ES-I3 (cell line): ENCODE measurements at regions not wholly inside any gene's neighbourhood (a gene's known extent, or its start where the extent isn't known, plus 50 kb on each side); places are given as distances from the start of the nearest gene placed in this dataset.
"Not testable (repeated sequence)": the region's sequence is repeated elsewhere in the genome, so short reads cannot be mapped to it uniquely, and the experiment has no call there.

Source experiments
- H3K36me3 ChIP-seq: 2 replicates; pipeline ENCODE4 v1.6.1; 2013; ENCODE audit warnings: mild to moderate bottlenecking, low read length, control low read depth, moderate library complexity; ENCODE audit not compliant: insufficient read depth
- H3K4me1 ChIP-seq: 2 replicates; pipeline ENCODE4 v1.6.1; 2013; ENCODE audit warnings: mild to moderate bottlenecking, control low read depth, low read length; ENCODE audit not compliant: insufficient read depth
- H3K9ac ChIP-seq: 2 replicates; pipeline ENCODE4 v1.6.1; 2013; ENCODE audit warnings: low read depth, mild to moderate bottlenecking, low read length, moderate library complexity
- H3K9me3 ChIP-seq: 2 replicates; pipeline ENCODE4 v1.6.1; 2013; ENCODE audit warnings: mild to moderate bottlenecking, low read length, moderate library complexity; ENCODE audit not compliant: control insufficient read depth, insufficient read depth

DNA sequence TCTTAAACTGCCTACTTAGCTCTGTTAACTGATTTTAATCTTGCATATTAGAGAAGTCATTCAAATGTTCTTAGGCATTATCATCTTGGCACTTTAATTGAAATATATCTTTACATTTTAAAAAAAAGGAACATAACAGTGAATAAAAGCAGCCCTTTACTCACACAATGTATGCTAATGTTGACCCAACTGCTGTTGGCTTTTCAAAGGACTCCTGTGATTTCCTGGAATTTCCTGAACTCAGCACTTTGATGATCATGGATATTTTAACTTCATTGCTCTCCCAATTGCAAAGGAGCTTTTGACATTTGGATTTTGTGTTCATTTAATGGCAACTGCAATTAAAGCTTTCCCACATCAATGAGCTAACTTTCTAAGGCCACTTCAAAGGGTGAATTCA is 1230.3 kb downstream of the DIAPH3 start:
- H3K9me3 ChIP-seq = no peaks in the 10 kb centered on the region; the same call in 1 of the 2 replicates
- H3K9ac ChIP-seq = no peak overlapping the region
- peaks cover 7% of the 10 kb centered on the region; the same call in 1 of the 2 replicates for H3K4me1 ChIP-seq
- no peaks in the 10 kb centered on the region for H3K36me3 ChIP-seq

DNA sequence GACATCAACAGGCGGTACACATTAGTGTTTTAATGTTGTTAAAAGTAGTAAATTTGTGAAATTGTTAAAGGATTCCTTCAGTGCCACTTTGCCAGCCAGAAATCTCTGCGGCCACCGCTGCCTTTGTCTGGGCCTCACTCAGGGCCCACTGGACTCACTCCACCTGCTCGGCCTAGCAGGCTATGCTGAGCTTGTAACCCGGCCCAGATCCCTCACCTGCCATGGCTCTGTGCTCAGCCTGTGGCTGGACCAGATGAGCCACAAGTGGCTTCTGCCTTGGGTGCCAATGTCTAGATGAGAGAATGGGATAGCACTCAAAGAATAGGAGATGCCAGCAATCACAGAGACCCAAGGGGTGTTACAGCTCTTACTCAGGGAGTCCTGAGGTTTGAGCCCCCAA is 1228.0 kb downstream of the DIAPH3 start:
- Histone ChIP-seq H3K4me1 (peaks cover 7% of the 10 kb centered on the region; the same call in 1 of the 2 replicates), H3K9me3 (no peaks in the 10 kb centered on the region; the same call in 1 of the 2 replicates), H3K9ac (no peak overlapping the region), H3K36me3 (no peaks in the 10 kb centered on the region)

DNA sequence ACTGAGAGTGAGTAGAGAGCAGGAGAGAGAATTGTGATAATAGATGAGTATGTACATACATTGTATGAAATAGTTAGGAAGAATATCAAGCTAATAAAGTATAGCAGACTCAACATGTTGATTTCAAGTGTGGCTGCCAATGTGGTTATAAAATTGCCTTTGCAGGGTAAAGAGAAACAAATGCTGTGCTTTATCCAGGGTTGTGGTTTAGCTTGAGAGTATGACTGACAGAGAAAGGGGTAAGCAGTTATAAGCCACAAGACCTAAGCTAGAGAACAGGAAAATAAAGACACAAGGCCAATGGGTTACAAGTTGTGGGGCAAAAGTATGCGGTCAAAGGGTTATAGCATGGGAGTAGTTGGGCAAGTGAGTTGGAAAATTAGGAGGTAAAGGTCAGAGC is 1217.5 kb downstream of the DIAPH3 start:
- Histone ChIP-seq H3K4me1 (no peaks in the 10 kb centered on the region), H3K9ac (no peak overlapping the region), H3K9me3 (peaks cover 7% of the 10 kb centered on the region), H3K36me3 (no peaks in the 10 kb centered on the region)

DNA sequence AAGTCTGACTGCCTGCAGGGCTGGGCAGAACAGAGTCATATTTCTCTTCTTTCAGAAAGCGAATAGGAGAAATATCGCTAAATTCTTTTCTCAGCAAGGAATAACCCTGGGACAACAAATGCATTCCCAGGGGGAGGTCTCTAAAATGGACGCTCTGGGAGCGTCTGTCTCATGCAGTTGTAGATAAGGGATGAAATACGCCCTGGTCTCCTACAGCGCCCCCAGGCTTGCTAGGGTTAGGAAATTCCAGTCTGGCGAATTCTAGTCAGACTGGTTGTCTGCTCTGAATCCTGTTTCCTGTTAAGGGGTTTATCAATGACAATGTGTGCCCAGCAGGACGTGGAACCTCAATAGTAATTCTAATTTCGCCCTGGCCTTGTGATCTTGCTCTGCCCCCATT is 1214.1 kb downstream of the DIAPH3 start:
- H3K36me3 ChIP-seq = no peaks in the 10 kb centered on the region
- no peak overlapping the region for H3K9ac ChIP-seq
- H3K4me1 ChIP-seq = no peaks in the 10 kb centered on the region
- H3K9me3 ChIP-seq = peaks cover 7% of the 10 kb centered on the region

DNA sequence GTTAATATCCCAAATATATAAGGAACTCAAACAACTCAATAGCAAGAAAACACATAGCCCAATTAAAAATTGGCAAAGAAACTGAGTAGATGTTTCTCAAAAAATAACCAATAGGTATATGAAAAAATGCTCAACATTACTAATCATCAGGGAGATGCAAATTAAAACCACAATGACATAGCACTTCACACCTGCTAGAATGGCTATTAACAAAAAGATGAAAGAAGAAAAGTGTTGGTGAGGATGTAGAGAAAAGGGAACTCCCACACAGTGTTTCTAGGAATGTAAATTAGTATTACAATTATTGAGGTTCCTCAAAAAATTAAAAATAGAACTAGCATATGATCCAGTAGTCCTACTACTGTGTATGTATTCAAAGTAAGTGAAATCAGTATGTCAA is 1212.8 kb downstream of the DIAPH3 start:
- Histone ChIP-seq H3K4me1 (no peaks in the 10 kb centered on the region), H3K36me3 (no peaks in the 10 kb centered on the region), H3K9me3 (peaks cover 7% of the 10 kb centered on the region), H3K9ac (no peak overlapping the region)

DNA sequence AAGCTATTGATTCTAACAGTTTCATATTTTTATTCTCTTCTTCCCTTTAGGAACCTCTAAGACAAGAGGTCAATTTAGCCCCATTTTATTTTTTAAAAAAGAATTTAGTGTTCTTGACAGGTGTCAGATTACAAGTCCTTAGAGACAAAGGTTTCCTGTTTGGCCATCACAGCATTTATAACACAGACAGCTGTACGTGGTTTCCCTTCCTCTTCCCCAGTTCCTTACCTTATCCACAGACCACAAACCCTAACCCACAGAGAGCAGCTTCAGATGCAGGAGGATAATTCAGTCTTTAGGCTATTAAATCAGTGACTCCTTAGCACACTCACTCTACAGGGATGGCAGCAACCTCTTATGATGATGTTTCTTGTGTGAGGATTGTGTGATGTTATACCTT is 1210.1 kb downstream of the DIAPH3 start:
- peaks cover 3% of the 10 kb centered on the region for H3K9me3 ChIP-seq
- H3K9ac ChIP-seq = no peak overlapping the region
- H3K4me1 ChIP-seq = no peaks in the 10 kb centered on the region
- H3K36me3 ChIP-seq = no peaks in the 10 kb centered on the region

DNA sequence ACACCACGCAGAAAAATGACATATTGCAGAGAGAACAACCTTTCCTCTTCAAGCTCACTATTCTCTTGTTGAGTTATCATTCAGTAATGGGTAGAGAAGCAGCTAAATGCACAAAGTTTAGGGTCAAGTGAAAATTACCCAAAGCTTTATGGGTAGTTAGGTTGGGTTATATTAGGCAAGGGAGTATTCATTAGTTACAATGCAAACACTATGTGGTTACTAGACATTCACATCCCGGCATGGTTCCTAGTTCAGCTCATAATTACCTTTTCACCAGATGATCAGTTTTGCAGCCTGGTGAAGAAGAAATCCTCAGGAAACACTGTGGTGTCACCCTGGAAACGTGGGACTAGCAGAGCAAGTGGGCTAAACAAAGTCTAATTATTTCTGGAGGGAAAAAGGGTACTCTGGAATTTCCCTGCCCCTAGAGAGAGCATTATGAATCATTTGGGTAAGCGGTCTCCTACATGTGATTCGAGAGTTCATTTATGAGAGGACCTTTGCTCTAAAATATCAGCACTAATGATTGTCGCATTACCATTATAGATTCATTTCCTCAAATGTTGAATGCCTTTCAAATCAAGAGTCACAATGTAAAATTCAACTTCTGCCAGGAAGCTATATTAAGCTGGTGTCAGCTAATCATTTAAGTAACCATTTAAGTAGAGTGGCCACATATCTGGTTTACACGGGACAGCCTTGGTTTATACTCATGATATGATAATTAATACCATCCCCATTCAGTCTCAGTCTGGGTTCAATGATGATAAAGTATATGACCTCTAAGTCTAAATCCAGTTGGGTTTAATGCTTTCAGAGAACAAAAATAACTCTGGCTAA is 1208.0 kb downstream of the DIAPH3 start:
- Histone ChIP-seq H3K4me1 (no peaks in the 10 kb centered on the region), H3K36me3 (no peaks in the 10 kb centered on the region), H3K9me3 (no peaks in the 10 kb centered on the region; the same call in 1 of the 2 replicates), H3K9ac (no peak overlapping the region)

DNA sequence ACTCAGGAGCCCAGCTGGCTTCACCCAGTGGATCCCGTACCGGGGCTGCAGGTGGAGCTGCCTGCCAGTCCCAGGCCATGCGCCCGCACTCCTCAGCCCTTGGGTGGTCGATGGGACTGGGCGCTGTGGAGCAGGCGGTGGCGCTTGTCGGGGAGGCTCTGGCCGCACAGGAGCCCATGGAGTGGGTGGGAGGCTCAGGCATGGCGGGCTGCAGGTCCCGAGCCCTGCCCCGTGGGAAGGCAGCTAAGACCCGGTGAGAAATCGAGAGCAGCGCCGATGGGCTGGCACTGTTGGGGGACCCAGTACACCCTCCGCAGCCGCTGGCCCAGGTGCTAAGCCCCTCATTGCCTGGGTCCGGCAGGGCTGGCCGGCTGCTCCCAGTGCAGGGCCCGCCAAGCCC is 1205.6 kb downstream of the DIAPH3 start:
- not testable (repeated sequence) for H3K9me3 ChIP-seq, H3K4me1 ChIP-seq, H3K9ac ChIP-seq, H3K36me3 ChIP-seq

DNA sequence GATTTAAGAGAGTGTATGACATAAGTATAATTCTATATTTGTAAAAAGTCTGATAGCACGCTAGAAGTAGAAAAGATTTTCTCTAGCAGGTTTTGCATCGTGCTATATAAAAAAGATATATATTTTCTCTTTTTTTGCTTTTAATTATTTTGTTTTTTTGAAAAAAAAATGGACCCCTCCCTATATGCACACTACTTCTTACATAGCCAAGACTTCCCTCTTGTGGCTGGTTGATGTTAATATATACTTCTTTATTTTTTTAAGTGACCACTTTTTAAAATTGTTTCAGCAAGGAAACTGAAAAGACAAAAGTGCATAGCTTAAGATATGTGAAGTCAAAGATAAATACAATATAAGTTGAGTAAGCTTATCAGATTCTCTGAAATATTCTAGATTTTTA is 1202.8 kb downstream of the DIAPH3 start:
- Histone ChIP-seq H3K9ac (no peak overlapping the region), H3K36me3 (no peaks in the 10 kb centered on the region), H3K4me1 (0 out of 2 replicates have a peak, but pooled peaks cover 3% of the 10 kb centered on the region), H3K9me3 (no peaks in the 10 kb centered on the region)

DNA sequence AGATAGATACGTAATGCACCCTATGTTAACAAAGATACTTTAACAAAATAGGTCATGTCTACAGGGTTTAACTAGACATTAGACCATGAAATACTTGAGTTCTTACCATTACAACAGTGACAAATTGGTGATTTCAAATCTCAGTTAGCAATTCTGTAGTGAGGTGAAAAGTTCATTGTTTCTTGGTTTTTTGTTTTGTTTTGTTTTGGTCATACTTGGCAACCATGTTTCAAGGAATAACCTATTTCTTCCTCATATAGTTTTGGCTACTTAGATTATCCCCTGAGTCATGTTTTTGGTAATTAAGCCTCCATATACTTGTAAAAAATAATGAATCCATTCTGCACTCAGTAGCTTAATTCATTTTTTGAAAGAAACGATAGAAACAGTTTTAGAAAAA is 1200.4 kb downstream of the DIAPH3 start:
- no peaks in the 10 kb centered on the region for H3K36me3 ChIP-seq
- H3K4me1 ChIP-seq = 0 out of 2 replicates have a peak, but pooled peaks cover 3% of the 10 kb centered on the region
- no peak overlapping the region for H3K9ac ChIP-seq
- H3K9me3 ChIP-seq = peaks cover 3% of the 10 kb centered on the region; the same call in 1 of the 2 replicates

DNA sequence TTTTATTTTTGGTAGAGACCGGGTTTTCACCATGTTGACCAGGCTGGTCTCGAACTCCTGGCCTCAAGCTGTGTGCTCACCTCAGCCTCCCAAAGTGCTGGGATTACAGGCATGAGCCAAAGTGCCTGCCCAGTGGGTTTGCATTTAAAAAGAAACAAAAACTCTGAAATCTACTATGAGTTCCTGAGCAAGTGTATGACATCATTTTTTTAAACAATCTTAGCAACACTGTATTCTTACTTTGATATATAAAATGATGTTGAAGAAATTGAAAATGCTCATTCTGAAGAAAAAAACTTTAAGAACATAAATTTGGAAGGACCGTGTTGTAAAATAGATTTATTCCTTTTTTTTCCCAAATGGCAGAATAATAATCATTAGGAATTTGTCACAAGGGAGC is 1199.7 kb downstream of the DIAPH3 start:
- no peaks in the 10 kb centered on the region for H3K36me3 ChIP-seq
- 0 out of 2 replicates have a peak, but pooled peaks cover 3% of the 10 kb centered on the region for H3K4me1 ChIP-seq
- H3K9me3 ChIP-seq = peaks cover 7% of the 10 kb centered on the region; the same call in 1 of the 2 replicates
- H3K9ac ChIP-seq = no peak overlapping the region

DNA sequence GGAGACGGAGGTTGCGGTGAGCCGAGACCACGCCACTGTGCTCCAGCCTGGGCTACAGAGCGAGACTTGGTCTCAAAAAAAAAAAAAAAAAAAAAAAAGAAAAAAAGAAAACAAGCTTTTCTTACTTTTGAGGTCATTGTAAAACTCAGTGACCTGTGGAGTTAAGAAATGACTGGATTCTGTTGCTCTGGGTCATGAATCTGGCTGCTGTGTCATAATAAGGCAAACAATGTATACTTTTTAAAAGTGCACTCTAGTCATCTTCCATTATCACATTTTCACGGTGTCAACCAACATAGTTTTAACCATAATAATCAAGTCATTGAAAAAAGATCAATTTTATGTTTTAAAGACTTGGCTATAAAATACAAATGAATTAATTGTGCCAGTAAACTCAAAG is 1186.6 kb downstream of the DIAPH3 start:
- Histone ChIP-seq H3K4me1 (peaks cover 8% of the 10 kb centered on the region; the same call in 1 of the 2 replicates), H3K36me3 (no peaks in the 10 kb centered on the region), H3K9ac (no peak overlapping the region)

DNA sequence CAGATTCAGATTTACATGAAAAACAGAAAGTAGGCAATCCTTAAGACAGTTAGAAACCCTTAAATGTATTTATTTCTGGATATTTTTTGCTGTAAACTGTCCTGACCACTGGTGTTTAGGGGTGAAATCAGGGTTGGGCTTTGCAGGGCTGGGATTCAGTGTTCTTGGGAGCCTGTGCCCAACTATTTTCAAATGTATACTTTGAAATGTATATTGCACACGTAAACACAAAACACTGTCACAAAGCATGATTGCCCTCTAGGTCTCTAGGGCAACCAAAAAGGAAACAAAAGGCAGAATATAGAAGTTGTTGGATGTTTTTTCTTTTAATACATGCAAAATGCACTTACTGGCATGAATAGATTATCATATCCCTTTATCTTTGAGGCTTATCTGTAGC is 1185.4 kb downstream of the DIAPH3 start:
- H3K9ac ChIP-seq = no peak overlapping the region
- H3K9me3 ChIP-seq = no peaks in the 10 kb centered on the region
- no peaks in the 10 kb centered on the region for H3K36me3 ChIP-seq
- H3K4me1 ChIP-seq = no peaks in the 10 kb centered on the region

More for the DNA sequence above, 1186.6 kb downstream of the DIAPH3 start:
- no peaks in the 10 kb centered on the region for H3K9me3 ChIP-seq

DNA sequence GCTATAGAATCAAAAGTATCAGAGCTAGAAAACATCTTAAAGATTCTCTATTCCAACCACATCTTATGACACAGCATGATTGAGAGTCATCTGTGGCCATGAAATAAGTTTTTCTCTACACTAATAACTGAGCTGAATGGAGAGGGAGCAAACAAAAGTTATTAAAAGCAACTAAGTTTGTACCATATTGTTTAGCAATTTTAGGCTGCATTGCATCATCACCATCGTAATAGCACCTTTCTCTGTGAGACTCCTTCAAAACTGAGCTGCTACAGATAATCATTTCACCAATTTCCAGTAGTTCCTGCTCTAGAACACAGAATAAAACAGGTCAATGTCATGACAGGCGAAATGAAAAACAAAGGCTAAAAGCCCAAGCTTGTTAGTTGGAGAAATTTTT is 1183.9 kb downstream of the DIAPH3 start:
- Histone ChIP-seq H3K4me1 (no peaks in the 10 kb centered on the region), H3K36me3 (no peaks in the 10 kb centered on the region), H3K9ac (no peak overlapping the region), H3K9me3 (no peaks in the 10 kb centered on the region)

DNA sequence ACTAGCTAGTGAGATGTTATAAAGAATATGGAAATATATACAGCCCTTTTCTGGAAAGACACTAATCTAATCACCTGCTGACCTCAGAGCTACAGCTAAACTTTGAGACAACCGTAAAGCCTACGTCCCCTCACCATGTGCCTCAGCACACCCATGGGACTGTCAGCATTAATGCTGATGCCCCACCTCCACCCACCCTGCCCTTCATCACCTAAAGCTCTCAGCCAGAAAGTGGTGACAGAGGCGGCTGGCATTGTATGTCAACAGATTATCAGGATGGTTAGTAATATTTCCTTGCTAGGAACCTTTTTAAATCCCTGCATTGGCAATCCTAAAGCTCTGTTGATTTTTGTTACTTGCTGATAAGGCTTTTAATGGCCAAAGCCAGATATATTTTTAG is 1177.9 kb downstream of the DIAPH3 start:
- Histone ChIP-seq H3K36me3 (no peaks in the 10 kb centered on the region), H3K9ac (no peak overlapping the region), H3K9me3 (no peaks in the 10 kb centered on the region), H3K4me1 (no peaks in the 10 kb centered on the region)
